ENCODE measurements at regions not wholly inside any gene's neighbourhood (a gene's known extent, or its start where the extent isn't known, plus 50 kb on each side); places are given as distances from the start of the nearest gene placed in this dataset.

GRCh38 chr13:80199585-80200292 lies 141.2 kb downstream of the SPRY2 start:
- TF ChIP-seq POLR2A (IDR thresholded peaks at IDR 0.05) (peak; percentile 13), CTCF (IDR thresholded peaks at IDR 0.05) (no peak)
